HG03442 (cell line): ENCODE measurements at regions not wholly inside any gene's neighbourhood (a gene's known extent, or its start where the extent isn't known, plus 50 kb on each side); places are given as distances from the start of the nearest gene placed in this dataset.
"Not testable (repeated sequence)": the region's sequence is repeated elsewhere in the genome, so short reads cannot be mapped to it uniquely, and the experiment has no call there.

Experiments used
- ATAC-seq: cut with Tn5 transposase; IDR thresholded peaks from one replicate; pipeline ENCODE4 v1.9.1; 2021; ENCODE audit warnings: mild to moderate bottlenecking, moderate library complexity; ENCODE audit not compliant: unreplicated experiment

DNA sequence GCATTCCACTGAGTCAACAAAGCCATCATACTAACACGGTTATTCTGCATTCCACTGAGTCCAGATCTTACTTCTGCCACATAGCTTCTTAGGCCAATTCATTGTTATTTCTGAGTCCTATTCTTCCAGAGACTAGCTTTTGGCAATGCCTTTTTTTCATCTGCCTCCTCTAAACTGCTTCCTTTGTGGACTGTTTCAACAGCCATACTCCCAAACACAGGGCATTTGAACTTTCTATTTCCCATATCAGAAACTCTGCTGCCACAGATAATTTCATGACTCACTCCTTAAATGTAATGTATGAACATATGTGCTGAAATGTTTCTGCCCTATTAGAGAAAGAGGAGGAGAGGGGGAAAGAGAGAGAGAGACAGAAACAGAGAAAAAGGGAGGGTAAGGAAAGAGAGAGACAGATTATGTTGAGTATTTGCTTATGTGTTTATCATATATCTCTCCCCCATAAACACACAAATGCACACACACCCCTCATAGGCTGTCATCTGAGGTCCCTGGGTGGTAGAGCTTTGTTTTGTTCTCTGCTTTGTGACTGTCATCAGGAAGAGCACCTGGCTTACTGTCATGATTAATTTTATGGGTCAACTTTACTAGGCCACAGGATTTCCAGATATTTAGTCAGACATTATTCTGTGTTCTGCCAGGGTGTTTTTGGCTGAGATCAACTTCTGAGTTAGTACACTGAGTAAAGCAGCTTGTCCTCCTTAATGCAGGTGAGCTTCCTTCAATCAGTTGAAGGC lies 308.0 kb upstream of the KCND2 start:
- no peak for ATAC-seq

DNA sequence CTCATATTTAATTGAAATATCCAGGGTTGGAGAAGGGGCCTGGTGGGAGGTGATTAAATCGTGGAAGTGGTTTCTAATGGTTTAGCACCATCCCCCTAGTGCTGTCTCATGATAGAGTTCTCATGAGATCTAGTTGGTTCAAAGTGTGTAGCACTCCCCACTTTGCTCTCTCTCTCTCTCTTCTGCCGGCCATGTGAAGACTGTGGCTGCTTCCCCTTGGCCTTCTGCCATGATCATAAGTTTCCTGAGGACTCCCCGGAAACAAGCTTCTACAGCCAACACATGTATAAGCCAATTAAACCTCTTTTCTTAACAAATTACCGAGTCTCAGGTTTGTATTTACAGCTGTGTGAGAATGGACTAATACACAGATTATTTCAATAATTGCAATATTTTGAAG lies 305.8 kb upstream of the KCND2 start:
- ATAC-seq = no peak

DNA sequence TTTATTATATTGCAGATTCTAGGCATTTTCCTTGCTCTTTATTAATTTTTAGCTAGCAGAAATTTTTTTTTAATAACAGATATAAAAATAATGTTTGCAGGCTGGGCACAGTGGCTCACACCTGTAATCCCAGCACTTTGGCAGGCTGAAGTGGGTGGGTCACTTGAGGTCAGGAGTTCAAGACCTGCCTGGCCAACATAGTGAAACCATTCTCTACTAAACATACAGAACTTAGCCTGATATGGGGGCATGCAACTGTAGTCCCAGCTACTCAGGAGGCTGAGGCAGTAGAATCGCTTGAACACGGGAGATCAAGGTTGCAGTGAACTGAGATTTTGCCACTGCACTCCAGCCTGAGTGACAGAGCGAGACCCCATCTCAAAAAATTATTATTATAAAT lies 304.6 kb upstream of the KCND2 start:
- ATAC-seq = not testable (repeated sequence)

DNA sequence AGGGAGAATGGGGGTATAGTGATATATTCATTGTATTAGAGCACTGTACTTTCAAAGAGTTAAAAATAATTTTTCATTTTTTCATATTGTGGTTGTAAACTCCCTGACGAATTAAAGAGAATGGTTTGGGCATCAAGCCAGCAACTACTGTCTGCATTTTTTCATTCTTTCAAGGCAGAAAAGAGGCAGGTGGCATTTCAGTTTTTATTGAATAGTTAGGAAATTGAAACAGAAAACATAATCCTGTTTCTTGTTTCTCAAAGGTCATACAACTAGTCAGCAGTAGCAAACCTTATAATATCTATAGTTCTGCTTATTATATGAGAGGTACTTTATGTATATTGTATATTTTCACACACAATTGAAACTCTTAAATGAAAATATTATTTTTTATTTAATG lies 303.9 kb upstream of the KCND2 start:
- no peak for ATAC-seq

DNA sequence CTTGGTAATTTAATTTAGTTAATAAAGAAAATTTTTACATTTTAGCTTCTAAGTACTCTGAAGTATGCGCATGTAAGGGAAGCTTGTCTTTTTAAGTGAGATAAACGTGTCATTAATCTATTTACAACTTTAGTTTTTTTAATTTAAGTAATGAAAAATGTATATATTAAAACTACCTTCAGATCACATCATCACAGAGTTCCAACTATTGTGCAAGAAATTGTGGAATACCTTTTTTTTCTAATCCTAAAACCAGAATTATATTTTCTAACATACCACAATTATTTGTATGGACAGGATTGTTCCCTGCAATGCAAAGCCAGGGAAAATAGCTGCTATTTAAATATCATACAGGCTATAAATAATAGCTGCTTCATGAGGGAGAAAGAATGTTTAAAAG lies 303.2 kb upstream of the KCND2 start:
- ATAC-seq = no peak

DNA sequence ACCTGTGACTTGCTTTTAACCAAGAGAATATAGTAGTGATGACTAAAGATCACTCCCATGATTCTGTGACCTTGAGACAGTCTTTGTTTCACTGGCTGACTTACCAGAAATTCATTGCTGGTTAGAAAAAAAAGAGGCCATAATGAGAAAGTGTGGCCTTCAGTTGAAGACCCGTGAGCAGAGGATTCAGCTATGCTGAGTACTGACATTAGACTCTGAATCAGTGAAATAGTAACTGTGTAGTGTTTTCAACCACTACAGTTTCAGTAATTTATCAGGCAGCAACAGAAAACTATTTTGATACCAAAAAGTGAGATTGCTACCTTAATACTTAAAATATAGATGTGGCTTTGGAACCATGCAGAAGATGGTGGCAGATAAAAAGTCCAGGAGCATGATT lies 298.0 kb upstream of the KCND2 start:
- no peak for ATAC-seq

DNA sequence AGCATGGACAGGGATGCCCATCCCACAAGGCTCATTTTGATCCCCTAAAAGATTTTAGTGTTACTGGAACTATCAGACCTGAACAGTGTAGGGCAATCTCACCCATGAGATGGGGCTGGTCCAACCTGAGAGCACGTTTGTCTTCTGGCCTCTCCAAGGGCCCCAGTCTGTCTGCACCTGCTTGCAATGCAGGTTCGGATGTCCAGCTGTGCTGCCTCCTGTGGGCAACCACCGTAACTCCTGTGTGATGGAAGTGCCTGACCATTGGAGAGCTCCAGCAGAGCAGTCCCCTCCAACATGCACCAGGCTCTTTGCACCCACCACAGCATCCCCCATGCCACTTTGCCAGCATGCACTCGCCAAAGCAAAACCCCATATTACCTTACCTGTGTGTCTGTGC lies 290.1 kb upstream of the KCND2 start:
- no peak for ATAC-seq

DNA sequence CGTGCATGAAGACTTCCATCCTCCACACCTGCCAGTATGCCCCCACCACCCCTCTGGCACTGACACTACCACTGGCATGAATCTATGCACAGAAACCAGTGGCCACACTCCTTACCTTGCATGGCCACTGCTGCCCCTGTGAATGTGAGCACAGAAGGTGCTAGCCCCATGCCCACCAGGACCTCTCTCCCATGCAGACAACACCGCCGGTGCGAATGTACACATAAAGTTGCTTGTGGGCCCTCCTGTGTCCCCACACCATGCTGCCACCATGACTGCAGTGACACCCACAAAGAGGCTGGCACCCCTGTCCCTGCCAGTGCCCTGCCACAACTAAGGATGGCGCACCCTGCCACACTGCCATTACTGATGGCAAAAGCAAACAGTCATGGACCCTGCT lies 289.5 kb upstream of the KCND2 start:
- ATAC-seq = no peak

DNA sequence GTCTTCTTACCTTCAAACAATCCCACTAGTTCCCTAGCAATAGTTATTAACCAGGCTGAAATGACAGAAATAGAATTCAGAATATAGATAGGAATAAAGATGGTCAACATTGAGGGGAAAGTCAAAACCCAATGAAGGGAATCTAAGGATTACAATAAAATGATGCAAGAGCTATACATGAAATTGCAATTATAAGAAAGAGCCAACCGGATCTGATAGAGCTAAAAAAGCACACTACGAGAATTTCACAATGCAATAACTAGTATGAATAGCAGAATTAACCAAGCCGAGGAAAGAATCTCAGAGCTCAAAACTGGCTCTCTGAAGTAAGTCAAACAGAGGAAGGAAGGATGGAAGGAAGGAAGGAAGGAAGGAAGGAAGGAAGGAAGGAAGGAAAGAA lies 288.7 kb upstream of the KCND2 start:
- no peak for ATAC-seq

DNA sequence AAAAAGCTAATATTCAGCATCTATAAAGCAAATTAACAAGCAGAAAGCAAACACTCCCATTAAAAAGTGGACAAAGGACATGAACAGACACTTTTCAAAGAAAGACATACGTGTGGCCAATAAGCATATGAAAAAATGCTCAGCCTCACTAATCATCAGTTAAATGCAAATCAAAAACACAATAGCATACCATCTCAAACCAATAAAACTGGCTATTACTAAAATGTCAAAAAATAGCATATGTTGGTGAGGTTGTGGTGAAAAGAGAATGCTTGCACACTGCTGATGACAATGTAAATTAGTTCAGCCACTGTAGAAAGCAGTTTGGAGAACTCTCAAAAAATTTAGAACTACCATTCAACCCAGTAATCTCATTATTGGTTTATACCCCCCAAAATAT lies 284.6 kb upstream of the KCND2 start:
- ATAC-seq = no peak

DNA sequence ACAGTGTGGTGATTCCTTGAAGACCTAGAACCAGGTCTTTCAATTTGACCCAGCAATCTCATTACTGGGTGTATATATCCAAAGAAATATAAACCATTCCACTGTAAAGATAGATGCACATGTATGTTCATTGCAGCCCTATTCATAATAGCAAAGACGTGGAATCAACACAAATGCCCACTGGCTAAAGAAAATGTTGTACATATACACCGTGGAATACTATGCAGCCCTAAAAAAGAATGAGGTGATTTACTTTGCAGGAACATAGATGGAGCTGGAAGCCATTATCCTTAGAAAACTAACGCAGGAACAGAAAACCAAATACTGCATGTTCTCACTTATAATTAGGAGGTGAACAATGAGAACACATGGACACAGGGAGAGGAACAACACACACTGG lies 278.0 kb upstream of the KCND2 start:
- ATAC-seq = no peak

DNA sequence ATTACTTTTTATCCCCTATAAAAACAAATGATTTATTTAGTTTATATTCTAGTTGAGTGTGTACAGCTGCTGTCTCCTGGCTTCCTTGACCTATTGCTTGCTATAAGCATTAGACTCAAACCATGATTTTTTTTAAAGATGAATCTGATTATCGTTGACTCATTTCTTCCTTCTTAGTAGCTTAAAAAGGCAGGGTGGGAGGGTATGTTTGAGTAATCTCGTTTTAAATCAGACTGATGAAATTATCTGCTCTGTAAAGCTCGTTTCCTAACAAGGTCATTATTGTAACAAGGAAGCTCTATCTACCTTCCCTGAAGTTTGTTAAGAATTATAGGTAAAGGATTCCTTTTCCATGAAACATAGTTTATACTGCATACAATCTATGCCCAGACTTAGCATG lies 276.3 kb upstream of the KCND2 start:
- peak; percentile 70 for ATAC-seq

DNA sequence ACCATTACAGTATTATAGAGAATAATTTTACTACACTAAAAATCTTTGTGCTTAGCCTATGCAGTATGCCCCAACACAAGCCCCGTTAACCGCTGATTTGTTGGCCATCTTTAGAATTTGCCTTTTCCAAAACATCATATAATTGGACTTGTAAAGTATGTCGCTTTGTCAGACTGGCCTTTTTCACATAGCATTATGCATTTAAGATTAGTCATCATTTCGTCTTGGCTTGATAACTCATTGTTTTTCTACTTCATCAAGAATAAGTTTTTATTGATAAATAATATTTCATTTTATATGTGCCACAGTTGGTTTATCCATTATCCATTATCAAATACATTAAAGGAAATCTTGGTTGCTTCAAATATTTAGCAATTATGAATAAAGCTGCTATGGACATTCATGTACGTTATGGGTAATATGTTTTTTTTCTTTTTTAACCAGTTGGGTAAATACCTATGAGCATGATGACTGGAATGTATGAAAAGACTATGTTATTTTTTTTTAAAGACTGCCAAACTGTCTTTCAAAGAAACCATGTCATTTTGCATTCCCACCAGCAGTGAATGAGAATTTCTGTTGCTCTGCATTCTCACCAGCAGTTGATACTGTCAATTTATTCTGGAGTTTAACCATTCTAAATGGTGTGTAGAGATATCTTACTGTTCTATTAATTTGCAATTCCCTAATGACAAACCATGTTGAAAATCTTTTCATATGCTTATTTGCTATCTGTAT lies 273.1 kb upstream of the KCND2 start:
- no peak for ATAC-seq

DNA sequence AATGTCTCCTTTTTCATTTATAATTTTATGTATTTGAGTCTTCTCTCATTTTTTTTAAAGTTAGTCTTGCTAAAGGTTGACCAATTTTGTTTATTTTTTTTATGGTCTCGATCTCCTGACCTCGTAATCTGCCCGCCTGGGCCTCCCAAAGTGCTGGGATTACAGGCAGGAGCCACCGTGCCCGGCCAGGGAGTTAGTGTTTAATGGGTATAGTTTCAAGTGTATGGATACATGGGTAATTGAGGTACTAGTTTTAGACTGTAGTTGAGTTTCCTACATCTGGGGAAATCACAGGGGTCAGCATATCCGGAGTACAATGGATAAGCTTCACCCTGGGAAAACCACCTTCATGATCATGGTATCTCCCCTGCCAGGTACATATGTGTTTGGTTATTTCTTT lies 267.3 kb upstream of the KCND2 start:
- ATAC-seq = no peak

DNA sequence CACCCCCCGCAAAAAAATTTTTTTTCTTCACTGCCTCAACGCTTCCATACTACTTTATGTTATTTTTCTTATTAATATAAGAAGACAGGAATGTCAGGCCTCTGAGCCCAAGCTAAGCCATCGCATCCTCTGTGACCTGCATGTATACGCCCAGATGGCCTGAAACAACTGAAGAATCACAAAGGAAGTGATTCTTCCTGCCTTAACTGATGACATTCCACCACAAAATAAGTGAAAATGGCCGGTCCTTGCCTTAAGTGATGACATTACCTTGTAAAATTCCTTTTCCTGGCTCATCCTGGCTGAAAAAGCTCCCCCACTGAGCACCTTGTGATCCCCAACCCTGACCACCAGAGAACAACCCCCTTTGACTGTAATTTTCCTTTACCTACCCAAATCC lies 258.7 kb upstream of the KCND2 start:
- ATAC-seq = not testable (repeated sequence)

DNA sequence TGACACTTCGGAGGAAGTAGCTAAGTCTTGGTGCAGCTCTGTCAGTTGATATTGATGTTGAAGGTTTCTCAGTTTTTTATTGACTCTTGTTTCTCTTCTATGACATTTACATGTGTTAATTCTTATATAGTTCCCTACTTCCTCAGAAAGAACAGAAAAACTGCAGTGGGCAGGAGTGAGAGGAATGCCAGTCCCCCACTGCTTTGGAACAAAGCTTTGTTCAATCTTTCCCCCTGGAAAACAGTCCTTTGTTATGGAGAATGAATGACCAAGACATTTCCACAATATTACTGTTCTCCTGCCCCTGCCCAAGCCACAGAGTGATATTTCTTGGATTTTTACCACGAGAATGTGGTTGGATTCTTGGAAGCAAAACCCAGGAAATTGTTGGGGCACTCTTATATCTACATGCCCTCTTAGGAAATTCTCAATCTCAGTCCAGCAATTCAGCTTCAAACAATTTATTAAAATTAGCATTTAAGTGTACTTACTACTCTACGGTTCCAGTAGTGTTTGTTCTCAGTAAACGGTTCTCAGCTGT lies 258.0 kb upstream of the KCND2 start:
- no peak for ATAC-seq

DNA sequence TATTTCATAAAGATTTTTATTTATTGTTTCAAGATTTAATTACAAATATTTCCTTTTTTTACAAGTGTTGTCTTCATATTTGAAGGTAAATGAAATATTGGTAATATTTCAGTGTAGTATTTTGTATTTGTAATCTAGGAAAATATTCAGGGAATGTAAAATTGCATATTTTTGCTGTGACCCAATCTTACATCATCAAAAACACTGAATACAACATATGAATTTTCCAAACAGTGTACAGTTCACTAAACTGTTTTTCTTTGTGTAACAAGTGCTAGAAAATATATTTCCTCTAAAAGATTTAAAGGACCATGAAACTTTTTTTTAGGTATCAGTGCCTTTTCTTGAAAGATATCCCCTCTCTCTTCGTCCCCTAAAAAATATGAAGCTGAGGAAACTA lies 251.9 kb upstream of the KCND2 start:
- ATAC-seq = no peak

DNA sequence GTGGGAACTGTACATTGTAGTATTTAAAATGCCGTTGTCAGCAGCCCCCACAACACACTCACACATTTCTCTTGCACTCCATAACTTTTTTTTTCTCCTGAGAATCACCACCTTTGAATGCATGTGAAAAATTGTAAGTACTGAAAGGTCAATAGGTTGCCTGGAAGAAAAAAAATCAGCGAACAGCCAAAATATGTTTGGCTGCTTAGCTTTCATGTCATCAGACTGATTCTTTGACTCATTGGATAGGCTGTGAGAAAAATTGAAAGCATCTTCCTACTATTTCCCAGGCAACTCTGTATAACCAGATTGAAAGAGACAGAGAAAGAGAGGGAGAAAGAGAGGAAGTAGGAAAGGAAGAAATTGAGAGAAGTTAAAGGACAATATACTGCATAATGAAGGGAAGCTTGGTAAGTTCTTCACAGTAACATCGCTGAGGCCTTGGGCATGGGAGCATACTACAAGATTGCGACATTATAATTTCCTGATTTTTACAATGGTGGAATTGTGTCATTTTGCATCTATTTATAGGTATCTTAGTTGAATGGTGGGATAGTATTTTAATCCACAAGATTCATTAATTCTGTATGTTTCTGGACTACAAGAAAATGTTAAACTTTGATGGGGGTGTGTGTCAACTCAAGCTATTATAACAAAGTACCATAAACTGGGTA lies 249.3 kb upstream of the KCND2 start:
- no peak for ATAC-seq

DNA sequence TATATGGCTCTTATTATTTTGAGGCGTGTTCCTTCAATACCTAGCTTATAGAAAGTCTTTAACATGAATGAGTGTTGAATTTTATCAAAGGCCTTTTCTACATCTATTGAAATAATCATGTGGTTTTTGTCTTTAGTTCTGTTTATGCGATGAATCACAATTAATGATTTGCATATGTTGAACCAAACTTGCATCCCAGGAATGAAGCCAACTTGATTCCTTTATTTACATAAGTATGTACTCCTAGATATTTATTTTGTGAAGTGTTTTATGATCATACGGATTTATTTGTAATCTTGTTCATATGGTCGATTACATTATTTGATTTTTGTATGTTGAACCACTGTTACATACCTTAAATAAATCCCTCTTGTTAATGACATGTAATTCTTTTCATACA lies 244.3 kb upstream of the KCND2 start:
- no peak for ATAC-seq

DNA sequence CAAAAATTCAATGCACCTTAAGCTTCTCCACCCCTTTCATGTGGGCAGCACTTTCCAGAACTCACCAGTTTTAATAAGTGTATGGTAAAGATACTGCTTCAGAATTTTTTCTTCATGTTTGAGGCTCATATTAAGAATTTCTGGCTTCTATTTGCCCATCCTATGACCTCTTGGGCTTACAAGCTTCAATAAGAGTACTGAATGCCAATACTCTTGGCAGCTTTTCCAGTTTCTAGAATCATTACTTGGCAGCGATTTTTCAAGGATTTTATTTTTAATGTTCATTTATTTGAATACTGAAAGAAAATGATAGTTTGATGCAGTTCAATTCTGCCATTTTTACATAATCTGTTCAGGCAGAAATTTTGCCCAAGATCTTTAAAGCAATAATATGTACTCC lies 242.1 kb upstream of the KCND2 start:
- no peak for ATAC-seq

DNA sequence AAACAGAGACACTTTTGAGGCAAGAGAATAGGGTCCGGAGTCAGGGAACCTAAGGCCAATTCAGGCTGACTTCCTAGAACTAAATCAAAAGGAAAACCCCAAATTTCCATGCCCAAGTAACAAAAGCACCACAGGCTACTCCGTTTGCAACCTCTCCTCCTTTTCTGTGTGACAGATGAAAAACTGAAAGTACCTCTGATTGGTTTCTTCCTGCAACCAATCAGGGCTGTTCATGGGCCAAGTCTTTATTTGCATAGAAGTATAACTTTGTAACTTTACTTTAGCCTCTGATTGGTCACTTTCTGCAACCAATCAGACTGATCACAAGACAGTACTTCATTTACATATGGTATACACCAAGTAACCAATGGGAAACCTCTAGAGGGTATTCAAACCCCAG lies 239.9 kb upstream of the KCND2 start:
- no peak for ATAC-seq

DNA sequence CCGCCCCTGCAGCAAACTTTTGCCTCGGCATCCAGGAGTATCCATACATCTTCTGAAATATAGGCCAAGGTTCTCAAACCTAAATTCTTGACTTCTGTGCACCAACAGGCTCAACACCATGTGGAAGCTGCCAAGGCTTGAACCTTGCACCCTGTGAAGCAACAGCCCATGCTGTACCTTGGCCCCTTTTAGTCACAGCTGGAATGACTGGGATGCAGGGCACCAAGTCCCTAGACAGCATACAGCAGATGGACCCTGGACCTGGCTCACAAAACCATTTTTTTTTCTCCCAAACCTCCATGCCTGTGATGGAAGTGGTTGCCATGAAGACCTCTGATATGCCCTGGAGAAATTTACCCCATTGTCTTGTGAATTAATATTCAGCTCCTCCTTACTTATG lies 233.8 kb upstream of the KCND2 start:
- ATAC-seq = no peak
